GM08714 (cell line): ENCODE measurements at regions not wholly inside any gene's neighbourhood (a gene's known extent, or its start where the extent isn't known, plus 50 kb on each side); places are given as distances from the start of the nearest gene placed in this dataset.

ENCODE experiments used
- H3K4me3 ChIP-seq: fragments of 200-500 bp; sonication (Bioruptor generic); 2 replicates; pipeline ENCODE4 v1.5.1; 2014; ENCODE audit warnings: mild to moderate bottlenecking, low read length, inconsistent platforms
- ZNF274 ChIP-seq: IDR thresholded peaks from 2 replicates; pipeline ENCODE4 v1.6.1; 2012; ENCODE audit warnings: mild to moderate bottlenecking, low read depth, low read length

- H3K4me3 ChIP-seq = no peak overlapping the region
- TF ChIP-seq ZNF274 = no peak
These were observed 295.2 kb downstream of the SRBD1 start for GRCh38 chr2:45315861-45316260.

DNA sequence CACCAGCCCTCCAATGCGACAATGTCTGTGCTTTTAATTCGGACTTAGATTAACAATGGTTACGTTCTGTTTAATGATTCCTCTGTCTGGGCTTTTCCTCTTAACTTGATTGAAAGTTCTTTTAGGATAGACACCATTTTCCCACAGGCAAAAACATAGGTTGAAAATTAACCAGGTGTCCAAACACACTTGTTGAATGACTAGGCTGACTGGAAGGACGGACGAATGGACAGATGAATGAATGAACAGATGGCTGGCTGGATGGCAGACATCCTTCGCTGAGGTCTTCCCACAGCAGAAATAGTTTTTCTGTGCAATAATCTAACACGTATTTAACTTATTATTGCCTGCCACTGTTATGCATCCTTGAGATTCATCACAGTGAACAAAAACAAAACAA lies 298.8 kb downstream of the SRBD1 start:
- no peak overlapping the region for H3K4me3 ChIP-seq
- no peak for TF ChIP-seq ZNF274

DNA sequence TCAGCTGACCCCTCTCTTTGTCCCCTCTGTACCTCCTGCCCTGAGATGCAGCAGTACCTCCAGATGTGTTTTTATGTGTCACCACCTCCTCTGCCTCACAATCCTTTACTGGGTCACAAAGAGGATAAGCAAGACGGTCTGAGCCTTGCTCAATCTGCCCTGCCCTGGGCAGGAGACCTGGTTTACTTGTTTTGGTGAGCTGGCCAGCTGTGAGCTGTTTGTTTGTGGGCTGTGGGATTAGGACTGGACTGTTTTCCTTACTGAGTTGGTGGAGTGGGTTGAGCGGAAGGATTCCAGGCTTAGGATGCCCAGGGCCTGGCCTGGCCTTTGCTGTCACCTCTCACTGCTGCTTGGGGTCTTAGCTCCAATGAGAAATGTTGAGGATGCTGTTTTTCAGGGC lies 299.5 kb downstream of the SRBD1 start:
- no peak for TF ChIP-seq ZNF274
- H3K4me3 ChIP-seq = no peak overlapping the region

GRCh38 chr2:45307147-45307546 lies 297.9 kb upstream of the SIX2 start:
- no peak overlapping the region for H3K4me3 ChIP-seq
- no peak for TF ChIP-seq ZNF274

- no peak overlapping the region for H3K4me3 ChIP-seq
- no peak for TF ChIP-seq ZNF274
These were observed 296.3 kb upstream of the SIX2 start for GRCh38 chr2:45305599-45305998.

DNA sequence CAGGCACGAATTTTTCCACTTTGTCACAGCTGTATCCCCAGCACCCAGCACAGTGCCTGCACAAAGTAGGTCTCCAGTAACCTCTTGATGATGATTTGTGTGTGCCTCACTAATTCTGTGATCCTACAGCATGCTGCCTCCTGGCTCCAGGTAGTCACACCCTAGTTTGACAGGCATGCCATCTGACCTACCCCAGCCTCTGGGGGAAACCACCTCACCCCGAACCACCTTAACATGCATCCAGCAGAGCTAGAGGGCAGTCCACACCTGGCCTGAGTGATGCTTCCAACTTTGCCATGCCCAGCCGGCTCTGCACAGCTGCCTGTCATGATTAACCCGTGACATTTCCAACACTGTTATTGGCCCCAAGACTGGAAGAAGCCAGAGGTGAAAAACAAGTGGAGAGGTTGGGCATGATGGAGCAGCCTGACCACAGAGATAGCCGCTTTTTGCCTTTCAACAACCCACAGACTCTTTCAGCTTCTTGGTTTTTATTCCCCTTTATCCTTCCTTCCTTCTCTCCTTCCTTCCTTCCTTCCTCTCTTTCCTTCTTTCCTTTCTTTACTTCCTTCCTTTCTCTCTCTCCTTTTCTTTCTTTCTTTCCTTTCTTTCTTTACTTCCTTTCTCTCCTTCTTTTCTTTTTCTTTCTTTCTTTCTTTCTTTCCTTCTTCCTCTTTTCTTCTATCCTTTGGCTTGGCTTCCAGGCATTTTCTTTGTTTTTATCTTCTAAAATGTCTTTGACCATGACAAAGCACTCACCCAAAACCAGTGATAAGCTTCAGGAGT lies 294.4 kb upstream of the SIX2 start:
- TF ChIP-seq ZNF274 = no peak

DNA sequence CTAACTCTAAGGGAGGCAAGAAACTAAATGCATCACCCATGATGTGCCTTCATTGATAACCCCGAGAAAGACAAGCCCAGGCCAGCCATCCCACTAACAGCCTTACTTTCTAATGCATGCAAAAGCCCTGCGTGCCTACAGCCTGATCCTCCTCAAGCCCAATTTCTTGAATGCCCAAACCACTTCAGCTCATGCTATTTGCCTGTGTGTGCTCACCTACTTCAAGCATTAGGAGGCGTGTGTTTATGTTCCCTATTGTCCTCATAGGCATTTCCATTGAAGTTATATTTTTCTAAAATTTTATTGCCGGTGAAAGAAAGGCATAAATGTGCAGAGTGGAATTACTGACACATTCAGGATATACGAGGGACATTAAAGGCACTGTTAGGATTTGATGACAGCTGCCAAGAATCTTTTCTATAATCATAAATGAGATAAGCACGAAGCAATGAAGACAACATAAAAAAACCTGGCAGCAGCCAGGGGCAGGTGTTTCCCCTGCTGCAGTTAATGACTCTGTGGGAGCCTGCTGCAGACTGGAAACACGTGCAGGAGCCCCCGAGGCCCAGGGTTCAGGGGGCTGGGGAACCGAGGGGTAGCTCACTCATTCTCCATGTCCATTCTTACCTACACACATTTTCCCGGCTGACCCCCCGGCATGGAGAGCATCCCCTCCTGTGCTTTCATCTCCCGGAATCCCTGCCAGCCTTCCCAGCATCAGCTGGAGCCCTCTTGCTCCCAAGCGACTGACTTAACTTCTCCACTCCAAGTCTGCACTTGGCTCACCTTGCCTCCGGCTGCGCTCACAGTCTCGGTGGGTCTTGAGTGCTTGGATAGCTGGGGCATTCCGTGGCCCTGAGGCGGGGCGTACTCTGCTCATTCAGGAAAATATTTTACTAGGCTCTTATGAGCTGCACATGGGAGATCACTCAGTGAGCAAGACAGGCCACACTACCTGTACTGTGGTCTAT lies 292.3 kb upstream of the SIX2 start:
- H3K4me3 ChIP-seq = no peak overlapping the region
- TF ChIP-seq ZNF274 = no peak

More for the DNA sequence above, 294.4 kb upstream of the SIX2 start:
- H3K4me3 ChIP-seq = no peak overlapping the region

GRCh38 chr2:45300026-45300750 lies 290.9 kb upstream of the SIX2 start:
- no peak for TF ChIP-seq ZNF274

GRCh38 chr2:45299361-45299760 lies 290.1 kb upstream of the SIX2 start:
- no peak overlapping the region for H3K4me3 ChIP-seq
- no peak for TF ChIP-seq ZNF274

More at GRCh38 chr2:45300026-45300750, 290.9 kb upstream of the SIX2 start:
- H3K4me3 ChIP-seq = no peak overlapping the region

DNA sequence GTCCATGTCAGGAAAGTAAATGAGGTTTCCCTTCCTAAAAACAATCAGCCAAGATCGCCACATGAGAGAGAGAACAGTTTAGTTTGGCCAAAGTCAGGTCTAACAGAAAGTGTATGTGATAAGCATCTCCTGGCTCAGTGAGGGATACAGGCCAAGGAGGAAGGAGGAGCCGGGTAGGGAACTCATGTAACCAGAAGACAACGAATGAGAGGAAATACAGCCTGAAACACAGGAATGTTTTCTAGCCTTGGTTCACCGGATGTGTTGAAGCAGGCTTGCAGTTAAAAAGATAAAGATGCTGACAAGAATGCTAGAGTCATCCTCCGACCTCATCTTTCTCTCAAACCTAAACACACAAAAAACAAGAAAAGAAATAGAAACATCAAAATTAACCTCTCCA lies 283.9 kb upstream of the SIX2 start:
- H3K4me3 ChIP-seq = no peak overlapping the region
- no peak for TF ChIP-seq ZNF274

DNA sequence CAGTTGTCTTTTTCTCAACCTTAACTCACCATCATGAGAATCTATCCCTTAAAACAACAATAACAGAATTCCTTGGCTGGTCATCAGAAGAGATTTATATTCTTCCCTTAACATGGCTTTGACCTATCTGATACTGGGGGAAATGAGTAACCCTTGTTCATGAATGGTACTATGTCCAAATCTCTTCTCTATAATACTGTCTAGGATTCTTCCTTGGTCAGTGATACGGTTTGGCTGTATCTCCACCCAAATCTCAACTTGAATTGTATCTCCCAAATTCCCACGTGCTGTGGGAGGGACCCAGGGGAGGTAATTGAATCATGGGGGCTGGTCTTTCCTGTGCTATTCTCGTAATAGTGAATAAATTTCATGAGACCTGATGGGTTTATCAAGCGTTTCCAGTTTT lies 282.0 kb upstream of the SIX2 start:
- TF ChIP-seq ZNF274 = no peak
- H3K4me3 ChIP-seq = no peak overlapping the region

DNA sequence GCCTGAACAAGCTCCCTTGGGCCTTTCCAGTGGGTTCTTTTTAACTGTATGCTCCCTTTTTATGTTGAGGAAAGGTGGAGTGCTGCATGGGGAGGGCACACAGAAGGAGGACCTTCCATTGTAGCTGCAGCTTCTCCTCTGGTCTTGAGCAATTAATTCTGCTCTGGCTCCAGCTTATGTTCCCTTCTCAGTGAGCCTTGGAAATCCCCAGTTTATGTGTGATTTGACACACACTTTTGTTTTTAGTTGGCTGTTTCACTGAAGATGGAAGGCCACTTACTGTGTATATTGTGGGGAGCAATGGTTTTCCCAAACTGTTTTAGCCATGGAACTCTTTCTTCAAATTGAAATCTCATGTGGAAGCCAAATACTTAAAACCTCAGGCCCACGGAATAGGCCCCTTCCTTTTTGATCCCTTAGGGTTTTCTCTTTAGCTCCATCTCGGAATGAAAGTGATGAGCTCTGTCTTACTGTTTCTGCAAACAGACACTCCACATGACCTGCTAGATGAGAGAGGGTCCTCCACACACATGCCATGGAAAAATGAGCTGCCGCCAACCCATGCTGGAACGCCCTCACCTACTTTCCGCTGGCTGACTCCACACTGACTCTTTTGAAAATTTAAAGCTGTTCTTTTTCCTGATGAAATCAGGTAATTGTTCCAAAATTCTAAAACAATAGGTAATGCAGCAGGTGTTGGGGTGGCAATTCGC lies 280.9 kb upstream of the SIX2 start:
- TF ChIP-seq ZNF274 = no peak
- H3K4me3 ChIP-seq = no peak overlapping the region

DNA sequence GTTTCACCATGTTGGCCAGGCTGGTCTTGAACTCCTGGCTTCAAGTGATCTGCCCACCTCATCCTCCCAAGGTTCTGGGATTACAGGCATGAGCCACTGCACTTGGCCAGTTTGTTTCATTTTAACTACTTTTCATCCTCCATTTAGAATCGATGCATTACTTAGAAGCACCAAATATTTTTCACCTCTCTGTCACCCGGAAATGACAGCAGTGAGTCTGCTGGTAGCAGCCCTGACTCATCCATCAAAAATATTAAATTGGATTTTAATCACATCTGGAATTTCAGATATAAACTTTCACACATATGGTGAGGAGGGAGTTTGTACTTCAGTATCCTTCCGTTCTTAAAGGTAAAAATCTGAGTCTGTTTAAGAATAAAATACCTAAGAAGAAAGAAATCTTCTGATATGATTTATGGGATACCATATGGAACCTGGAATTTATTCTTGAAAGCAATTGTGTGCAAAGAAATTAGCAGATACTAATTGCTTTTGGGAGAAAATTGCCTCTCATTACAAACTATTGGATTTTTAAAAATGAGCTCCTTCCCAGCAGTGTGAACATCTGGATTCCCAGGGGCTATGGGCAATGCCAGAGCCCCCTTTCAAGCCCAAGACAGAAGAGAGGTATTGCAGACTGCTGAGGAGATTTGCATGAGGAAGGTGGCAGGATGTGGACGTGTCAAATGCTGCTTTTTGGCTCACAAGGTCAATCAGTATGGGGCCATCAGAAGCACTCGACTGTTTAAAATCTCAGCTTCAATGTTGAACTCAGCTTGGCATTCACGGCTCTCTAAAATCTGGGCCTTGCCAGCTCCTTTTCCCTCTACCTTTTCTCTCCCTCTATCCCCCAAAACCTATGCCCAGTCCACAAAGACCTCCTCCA lies 279.5 kb upstream of the SIX2 start:
- H3K4me3 ChIP-seq = no peak overlapping the region
- TF ChIP-seq ZNF274 = no peak
